ENCODE measurements at regions not wholly inside any gene's neighbourhood (a gene's known extent, or its start where the extent isn't known, plus 50 kb on each side); places are given as distances from the start of the nearest gene placed in this dataset.
"Not testable (repeated sequence)": the region's sequence is repeated elsewhere in the genome, so short reads cannot be mapped to it uniquely, and the experiment has no call there.

- in situ Hi-C loops (cut with MboI; ENCODE audit: low sequenced_read_pairs), result no loop called here
These were observed 262.9 kb upstream of the RUNX1 start for GRCh38 chr21:35311985-35312384.

GRCh38 chr21:35309316-35309715 is 260.2 kb upstream of the RUNX1 start:
- in situ Hi-C loops (cut with MboI; ENCODE audit: low sequenced_read_pairs), result no loop called here

- in situ Hi-C loops (cut with MboI; ENCODE audit: low sequenced_read_pairs), result no loop called here
These were observed 254.0 kb upstream of the RUNX1 start for GRCh38 chr21:35303085-35303484.

DNA sequence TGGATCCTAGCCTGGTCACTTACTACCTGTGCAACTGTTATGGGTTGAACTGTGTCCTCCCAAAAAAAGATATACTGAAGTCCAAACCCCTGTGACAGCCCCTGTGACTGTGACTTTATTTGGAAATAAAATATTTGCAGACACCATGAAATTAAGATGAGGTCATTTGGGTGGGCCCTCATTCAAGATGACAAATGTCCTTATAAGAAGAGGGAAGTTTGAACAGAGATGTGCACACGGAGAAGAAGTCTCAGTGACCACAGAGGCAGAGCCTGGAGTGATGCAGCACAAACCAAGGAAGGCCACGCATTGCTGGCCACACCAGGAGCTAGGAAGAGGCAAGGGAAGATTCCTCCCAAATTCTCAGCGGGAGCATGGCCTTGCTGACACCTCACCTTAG is 249.7 kb upstream of the RUNX1 start:
- in situ Hi-C loops (cut with MboI; ENCODE audit: low sequenced_read_pairs), result no loop called here

DNA sequence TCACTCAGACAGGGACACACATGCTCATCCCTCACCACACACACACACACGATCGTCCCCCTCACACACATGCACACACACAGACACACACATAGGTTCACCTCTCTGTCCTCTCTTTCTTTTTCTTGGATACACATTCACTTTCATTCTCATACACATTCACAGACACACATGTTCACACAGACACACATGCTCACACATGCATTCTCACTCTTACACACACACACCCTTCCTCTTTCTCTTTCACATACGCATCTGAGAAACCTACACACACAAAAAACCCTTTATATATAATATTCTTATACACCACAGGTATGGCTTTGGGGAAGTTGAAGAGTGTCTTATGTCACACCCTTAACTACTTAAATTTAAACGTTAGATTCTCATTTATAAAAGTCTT is 248.6 kb upstream of the RUNX1 start:
- in situ Hi-C loops (cut with MboI; ENCODE audit: low sequenced_read_pairs), result no loop called here

- in situ Hi-C loops (cut with MboI; ENCODE audit: low sequenced_read_pairs), result no loop called here
These were observed 245.3 kb upstream of the RUNX1 start for GRCh38 chr21:35294231-35294898.

DNA sequence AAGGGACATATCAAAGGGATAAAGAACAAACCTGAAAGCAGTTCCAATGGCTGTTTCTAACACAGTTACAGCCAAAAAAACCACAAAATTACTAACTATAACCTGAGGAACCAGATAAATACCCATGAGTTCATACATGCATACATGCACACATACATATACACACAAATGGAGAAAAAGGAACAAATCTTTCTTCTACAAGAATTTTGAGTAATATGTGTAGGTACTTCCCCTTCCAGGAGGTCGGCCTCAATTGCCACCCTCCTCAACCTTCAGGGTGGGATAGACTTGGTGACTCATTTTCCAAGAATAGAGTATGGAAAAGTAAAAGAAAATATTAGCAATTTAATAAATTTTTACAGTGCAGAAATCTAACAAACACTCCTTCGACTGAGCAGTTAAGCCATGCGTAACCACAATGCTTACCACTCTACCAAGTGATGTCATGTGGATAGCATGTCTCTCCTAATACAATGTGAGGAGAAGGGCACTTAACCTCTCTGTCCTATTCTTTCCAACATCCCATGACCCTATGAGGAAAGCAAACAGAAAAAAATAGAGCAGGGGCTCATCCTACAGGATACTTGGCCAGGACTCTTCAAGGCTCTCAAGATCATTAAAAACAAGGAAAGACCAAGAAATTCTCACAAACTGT is 243.0 kb upstream of the RUNX1 start:
- in situ Hi-C loops (cut with MboI; ENCODE audit: low sequenced_read_pairs), result no loop called here

- in situ Hi-C loops (cut with MboI; ENCODE audit: low sequenced_read_pairs), result no loop called here
These were observed 241.9 kb upstream of the RUNX1 start for GRCh38 chr21:35291034-35291433.

- in situ Hi-C loops (cut with MboI; ENCODE audit: low sequenced_read_pairs), result no loop called here
These were observed 239.1 kb upstream of the RUNX1 start for GRCh38 chr21:35288238-35288637.

DNA sequence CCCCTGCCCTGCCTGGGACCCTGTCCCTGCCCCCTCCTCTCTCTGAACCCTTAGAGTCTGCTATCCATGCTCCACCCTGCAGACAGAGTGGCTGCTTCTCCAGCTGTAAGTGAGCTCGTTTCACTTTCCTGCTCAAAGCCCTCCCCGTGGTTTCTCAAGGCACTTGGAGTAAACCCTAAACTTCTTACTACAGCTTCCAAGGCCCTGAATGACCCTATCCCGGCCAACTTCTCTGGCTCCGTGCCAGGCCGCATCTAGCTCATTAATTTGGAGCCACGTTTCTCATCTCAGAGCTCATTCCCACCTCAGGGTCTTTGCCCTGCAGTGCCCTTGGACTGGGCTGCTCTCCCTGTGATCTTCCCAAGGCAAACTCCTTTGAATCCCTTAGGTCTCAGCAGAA is 235.1 kb upstream of the RUNX1 start:
- in situ Hi-C loops (cut with MboI; ENCODE audit: low sequenced_read_pairs), result no loop called here

- in situ Hi-C loops (cut with MboI; ENCODE audit: low sequenced_read_pairs), result no loop called here
These were observed 233.8 kb upstream of the RUNX1 start for GRCh38 chr21:35282944-35283343.

GRCh38 chr21:35281956-35282355 is 232.9 kb upstream of the RUNX1 start:
- in situ Hi-C loops (cut with MboI; ENCODE audit: low sequenced_read_pairs), result no loop called here

DNA sequence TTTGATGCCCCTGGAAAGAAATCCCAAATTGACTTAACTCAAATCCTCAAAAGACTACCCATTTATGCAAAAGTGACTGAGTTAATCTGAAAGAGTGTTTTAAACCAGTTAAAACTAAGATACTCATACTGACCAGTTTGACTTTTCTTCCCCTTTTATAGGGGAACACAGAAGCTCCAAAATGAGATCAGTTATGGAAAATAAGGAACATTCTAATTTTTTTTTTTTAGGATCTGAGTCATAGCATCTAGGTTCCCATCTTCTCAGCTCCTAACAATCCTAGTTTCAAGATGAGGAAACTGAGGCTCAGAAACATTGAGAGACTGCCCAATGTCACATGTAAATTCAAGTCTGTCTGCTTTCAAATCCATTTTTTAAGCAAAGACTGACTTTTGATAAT is 231.1 kb upstream of the RUNX1 start:
- in situ Hi-C loops (cut with MboI; ENCODE audit: low sequenced_read_pairs), result no loop called here

- in situ Hi-C loops (cut with MboI; ENCODE audit: low sequenced_read_pairs), result no loop called here
These were observed 226.7 kb upstream of the RUNX1 start for GRCh38 chr21:35275776-35276175.

DNA sequence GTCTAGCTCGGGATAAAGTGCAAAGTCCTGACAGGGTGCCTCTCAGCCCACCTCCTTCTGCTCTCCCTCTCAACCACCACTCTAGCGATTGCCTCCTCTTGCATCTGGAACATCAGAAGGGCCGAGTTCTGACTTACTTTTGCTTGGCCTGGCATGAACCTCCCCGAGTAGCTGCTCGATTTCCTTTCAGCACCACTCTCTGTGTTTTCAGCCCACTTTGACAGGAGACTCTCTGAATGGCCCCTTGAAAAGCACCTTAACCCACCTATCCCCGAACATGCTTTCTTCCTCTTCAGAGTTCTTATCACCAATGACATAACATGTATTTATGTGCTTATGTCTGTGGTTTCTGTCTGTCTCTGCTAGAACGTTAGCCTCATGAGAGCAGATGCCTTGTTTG is 225.8 kb upstream of the RUNX1 start:
- in situ Hi-C loops (cut with MboI; ENCODE audit: low sequenced_read_pairs), result no loop called here

- in situ Hi-C loops (cut with MboI; ENCODE audit: low sequenced_read_pairs), result no loop called here
These were observed 225.0 kb upstream of the RUNX1 start for GRCh38 chr21:35274090-35274489.

GRCh38 chr21:35273333-35273732 is 224.2 kb upstream of the RUNX1 start:
- in situ Hi-C loops (cut with MboI; ENCODE audit: low sequenced_read_pairs), result no loop called here

- in situ Hi-C loops (cut with MboI; ENCODE audit: low sequenced_read_pairs), result not testable (repeated sequence)
These were observed 222.4 kb upstream of the RUNX1 start for GRCh38 chr21:35271344-35272118.

GRCh38 chr21:35268817-35269216 is 219.7 kb upstream of the RUNX1 start:
- in situ Hi-C loops (cut with MboI; ENCODE audit: low sequenced_read_pairs), result no loop called here

DNA sequence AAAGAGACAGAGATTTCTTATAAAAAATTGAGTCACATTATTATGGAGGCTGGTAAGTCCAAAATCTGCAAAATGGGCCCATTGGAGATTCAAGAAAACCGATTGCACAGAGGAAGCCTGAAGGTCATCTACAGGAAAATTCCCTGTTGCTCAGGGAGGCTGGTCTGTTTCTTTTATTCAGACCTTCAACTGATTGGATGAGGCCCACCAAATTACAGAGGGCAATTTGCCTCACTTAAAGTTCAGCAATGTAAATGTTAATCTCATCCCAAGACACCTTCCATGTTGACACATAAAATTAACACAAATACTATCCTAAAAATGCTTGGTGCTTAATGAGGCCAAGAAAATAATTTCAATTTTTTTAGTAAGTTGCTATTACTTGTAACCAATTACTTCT is 219.2 kb upstream of the RUNX1 start:
- in situ Hi-C loops (cut with MboI; ENCODE audit: low sequenced_read_pairs), result no loop called here

- in situ Hi-C loops (cut with MboI; ENCODE audit: low sequenced_read_pairs), result no loop called here
These were observed 217.4 kb upstream of the RUNX1 start for GRCh38 chr21:35266546-35266945.
